Mammary epithelial cell (primary cell): ENCODE measurements at regions not wholly inside any gene's neighbourhood (a gene's known extent, or its start where the extent isn't known, plus 50 kb on each side); places are given as distances from the start of the nearest gene placed in this dataset.

ENCODE experiments used
- CTCF ChIP-seq, 2 donors: IDR thresholded peaks in 1 of 2; conservative IDR thresholded peaks in 1 of 2; 2 replicates each; pipeline ENCODE4 v1.5.1; 2011 to 2012; ENCODE audit warnings: inconsistent platforms in 2 of 2, low read length in 2 of 2, mild to moderate bottlenecking in 2 of 2, control low read depth in 1 of 2, low read depth in 1 of 2; ENCODE audit not compliant: insufficient read depth in 1 of 2; ENCODE audit errors: extremely low read depth in 1 of 2
- EZH2 ChIP-seq: IDR thresholded peaks from 2 replicates; pipeline ENCODE4 v1.6.1; 2012; ENCODE audit warnings: low read length, inconsistent platforms, borderline replicate concordance

- no peak for TF ChIP-seq CTCF (conservative IDR thresholded peaks at IDR 0.05 in 1 of 2, IDR thresholded peaks at IDR 0.05 in 1 of 2; ENCODE audit: extremely low read depth in 1 of 2, insufficient read depth in 1 of 2, low read depth in 1 of 2, low read length in 2 of 2)
- TF ChIP-seq EZH2, result no peak
Observed at GRCh38 chr7:91796122-91796521, 84.4 kb downstream of the MTERF1 start.
